ENCODE measurements at regions not wholly inside any gene's neighbourhood (a gene's known extent, or its start where the extent isn't known, plus 50 kb on each side); places are given as distances from the start of the nearest gene placed in this dataset.

GRCh38 chr4:10285028-10285427 lies 168.4 kb upstream of the WDR1 start:
- H3K27me3 ChIP-seq (ENCODE audit: insufficient read depth, insufficient read length), result no peaks in the 10 kb centered on the region
- H3K36me3 ChIP-seq (ENCODE audit: insufficient read depth, insufficient read length, low read length), result no peaks in the 10 kb centered on the region
- H3K9me3 ChIP-seq (ENCODE audit: insufficient read depth, low read length), result no peaks in the 10 kb centered on the region
- H3K4me3 ChIP-seq (ENCODE audit: insufficient read length, low read depth), result no peak overlapping the region
- no peak for DNase-seq (ENCODE audit: low read depth, low spot score)
- no peaks in the 10 kb centered on the region for H3K4me1 ChIP-seq (ENCODE audit: insufficient read depth, insufficient read length)
- no peak for TF ChIP-seq SUZ12 (IDR thresholded peaks at IDR 0.05; ENCODE audit: extremely low read depth, insufficient read depth, insufficient read length)
- TF ChIP-seq YY1 (IDR thresholded peaks at IDR 0.05; ENCODE audit: insufficient read depth, insufficient read length), result no peak
- TF ChIP-seq ZNF274 (IDR thresholded peaks at IDR 0.05; ENCODE audit: low read depth, low read length), result no peak
- H3K9ac ChIP-seq (ENCODE audit: insufficient read length, low read depth), result no peak overlapping the region

- H3K36me3 ChIP-seq (ENCODE audit: insufficient read depth, insufficient read length, low read length), result no peaks in the 10 kb centered on the region
- no peaks in the 10 kb centered on the region for H3K4me1 ChIP-seq (ENCODE audit: insufficient read depth, insufficient read length)
- no peak overlapping the region for H3K4me3 ChIP-seq (ENCODE audit: insufficient read length, low read depth)
- H3K9me3 ChIP-seq (ENCODE audit: insufficient read depth, low read length), result no peaks in the 10 kb centered on the region
- TF ChIP-seq YY1 (IDR thresholded peaks at IDR 0.05; ENCODE audit: insufficient read depth, insufficient read length) (no peak), SUZ12 (IDR thresholded peaks at IDR 0.05; ENCODE audit: extremely low read depth, insufficient read depth, insufficient read length) (no peak), ZNF274 (IDR thresholded peaks at IDR 0.05; ENCODE audit: low read depth, low read length) (no peak)
- H3K27me3 ChIP-seq (ENCODE audit: insufficient read depth, insufficient read length), result no peaks in the 10 kb centered on the region
- no peak overlapping the region for H3K9ac ChIP-seq (ENCODE audit: insufficient read length, low read depth)
- DNase-seq (ENCODE audit: low read depth, low spot score), result no peak
Measured at GRCh38 chr4:10283761-10284160, 167.2 kb upstream of the WDR1 start.

DNA sequence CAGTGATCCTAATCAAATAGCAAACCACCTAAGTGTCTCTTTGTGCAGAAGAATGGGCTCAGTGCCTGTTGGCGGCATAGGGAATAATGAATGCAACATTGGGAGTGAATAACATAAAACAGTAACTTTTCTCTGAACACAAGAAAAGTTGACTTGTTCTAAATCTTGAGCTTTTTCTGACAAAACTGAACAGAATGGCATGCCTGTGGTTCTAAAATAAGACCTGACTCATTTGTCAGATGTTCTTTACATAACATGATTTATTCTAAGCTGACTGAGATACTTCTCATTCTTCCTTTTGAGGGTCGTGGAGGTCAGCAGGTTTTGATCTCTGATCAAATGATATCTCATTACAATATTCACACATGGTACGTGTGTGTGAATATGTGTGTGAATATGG lies 165.4 kb upstream of the WDR1 start:
- no peak overlapping the region for H3K4me3 ChIP-seq (ENCODE audit: insufficient read length, low read depth)

GRCh38 chr4:10279261-10279660 lies 162.7 kb upstream of the WDR1 start:
- Histone ChIP-seq H3K9ac (ENCODE audit: insufficient read length, low read depth) (no peak overlapping the region), H3K4me1 (ENCODE audit: insufficient read depth, insufficient read length) (no peaks in the 10 kb centered on the region), H3K4me3 (ENCODE audit: insufficient read length, low read depth) (no peak overlapping the region), H3K27me3 (ENCODE audit: insufficient read depth, insufficient read length) (no peaks in the 10 kb centered on the region), H3K9me3 (ENCODE audit: insufficient read depth, low read length) (no peaks in the 10 kb centered on the region), H3K36me3 (ENCODE audit: insufficient read depth, insufficient read length, low read length) (no peaks in the 10 kb centered on the region)
- TF ChIP-seq SUZ12 (IDR thresholded peaks at IDR 0.05; ENCODE audit: extremely low read depth, insufficient read depth, insufficient read length), result no peak
- no peak for TF ChIP-seq YY1 (IDR thresholded peaks at IDR 0.05; ENCODE audit: insufficient read depth, insufficient read length)
- no peak for TF ChIP-seq ZNF274 (IDR thresholded peaks at IDR 0.05; ENCODE audit: low read depth, low read length)
- DNase-seq (ENCODE audit: low read depth, low spot score), result no peak

More for the DNA sequence above, 165.4 kb upstream of the WDR1 start:
- Histone ChIP-seq H3K36me3 (ENCODE audit: insufficient read depth, insufficient read length, low read length) (no peaks in the 10 kb centered on the region), H3K9ac (ENCODE audit: insufficient read length, low read depth) (no peak overlapping the region), H3K4me1 (ENCODE audit: insufficient read depth, insufficient read length) (no peaks in the 10 kb centered on the region), H3K9me3 (ENCODE audit: insufficient read depth, low read length) (no peaks in the 10 kb centered on the region), H3K27me3 (ENCODE audit: insufficient read depth, insufficient read length) (no peaks in the 10 kb centered on the region)
- no peak for DNase-seq (ENCODE audit: low read depth, low spot score)
- TF ChIP-seq SUZ12 (IDR thresholded peaks at IDR 0.05; ENCODE audit: extremely low read depth, insufficient read depth, insufficient read length) (no peak), ZNF274 (IDR thresholded peaks at IDR 0.05; ENCODE audit: low read depth, low read length) (no peak), YY1 (IDR thresholded peaks at IDR 0.05; ENCODE audit: insufficient read depth, insufficient read length) (no peak)

DNA sequence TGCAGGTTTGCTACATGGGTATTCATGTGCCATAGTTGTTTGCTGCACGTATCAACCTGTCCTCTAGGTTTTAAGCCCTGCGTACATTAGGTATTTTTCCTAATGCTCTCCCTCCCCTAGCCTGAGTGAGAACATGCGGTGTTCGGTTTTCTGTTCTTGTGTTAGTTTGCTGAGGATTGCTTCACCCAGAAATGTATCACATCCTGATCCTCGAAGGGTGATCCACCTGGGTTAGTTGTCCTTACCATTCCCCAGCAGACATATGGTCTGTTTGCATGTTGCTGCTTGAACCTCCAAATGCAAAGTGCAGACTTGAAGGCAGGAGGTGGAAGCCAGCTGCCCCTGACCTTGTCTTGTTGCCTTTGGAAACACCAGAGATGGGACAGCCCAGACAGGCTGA lies 161.5 kb upstream of the WDR1 start:
- Histone ChIP-seq H3K4me3 (ENCODE audit: insufficient read length, low read depth) (no peak overlapping the region), H3K9me3 (ENCODE audit: insufficient read depth, low read length) (no peaks in the 10 kb centered on the region), H3K4me1 (ENCODE audit: insufficient read depth, insufficient read length) (no peaks in the 10 kb centered on the region), H3K36me3 (ENCODE audit: insufficient read depth, insufficient read length, low read length) (no peaks in the 10 kb centered on the region), H3K9ac (ENCODE audit: insufficient read length, low read depth) (no peak overlapping the region), H3K27me3 (ENCODE audit: insufficient read depth, insufficient read length) (no peaks in the 10 kb centered on the region)
- TF ChIP-seq ZNF274 (IDR thresholded peaks at IDR 0.05; ENCODE audit: low read depth, low read length) (no peak), SUZ12 (IDR thresholded peaks at IDR 0.05; ENCODE audit: extremely low read depth, insufficient read depth, insufficient read length) (no peak), YY1 (IDR thresholded peaks at IDR 0.05; ENCODE audit: insufficient read depth, insufficient read length) (no peak)
- DNase-seq (ENCODE audit: low read depth, low spot score), result no peak

DNA sequence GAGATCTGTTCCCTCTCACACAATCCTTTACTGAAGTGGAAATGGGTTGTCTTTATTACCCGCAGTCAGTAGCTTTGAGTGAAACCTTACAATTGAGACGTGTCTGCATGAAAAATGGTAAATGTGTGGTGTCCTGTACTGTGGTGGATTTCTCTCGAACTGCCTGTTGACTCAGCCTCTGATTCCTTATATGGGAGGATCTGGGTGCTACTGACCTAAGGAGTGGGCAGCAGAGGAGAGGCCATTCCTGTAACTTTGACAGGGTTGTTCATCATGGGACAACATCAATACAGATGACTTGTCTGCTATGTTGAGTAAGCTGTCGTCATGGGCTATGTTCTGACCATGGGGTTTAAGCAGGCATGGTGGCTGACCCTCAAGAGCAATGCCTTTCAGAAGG lies 159.6 kb upstream of the WDR1 start:
- no peak for DNase-seq (ENCODE audit: low read depth, low spot score)
- TF ChIP-seq SUZ12 (IDR thresholded peaks at IDR 0.05; ENCODE audit: extremely low read depth, insufficient read depth, insufficient read length) (no peak), YY1 (IDR thresholded peaks at IDR 0.05; ENCODE audit: insufficient read depth, insufficient read length) (no peak), ZNF274 (IDR thresholded peaks at IDR 0.05; ENCODE audit: low read depth, low read length) (no peak)
- H3K4me1 ChIP-seq (ENCODE audit: insufficient read depth, insufficient read length), result no peaks in the 10 kb centered on the region

GRCh38 chr4:10275696-10276095 lies 159.1 kb upstream of the WDR1 start:
- Histone ChIP-seq H3K4me3 (ENCODE audit: insufficient read length, low read depth) (no peak overlapping the region), H3K9ac (ENCODE audit: insufficient read length, low read depth) (no peak overlapping the region), H3K9me3 (ENCODE audit: insufficient read depth, low read length) (no peaks in the 10 kb centered on the region), H3K27me3 (ENCODE audit: insufficient read depth, insufficient read length) (no peaks in the 10 kb centered on the region), H3K4me1 (ENCODE audit: insufficient read depth, insufficient read length) (no peaks in the 10 kb centered on the region), H3K36me3 (ENCODE audit: insufficient read depth, insufficient read length, low read length) (no peaks in the 10 kb centered on the region)
- TF ChIP-seq YY1 (IDR thresholded peaks at IDR 0.05; ENCODE audit: insufficient read depth, insufficient read length) (no peak), SUZ12 (IDR thresholded peaks at IDR 0.05; ENCODE audit: extremely low read depth, insufficient read depth, insufficient read length) (no peak), ZNF274 (IDR thresholded peaks at IDR 0.05; ENCODE audit: low read depth, low read length) (no peak)
- DNase-seq (ENCODE audit: low read depth, low spot score), result no peak

More for the DNA sequence above, 159.6 kb upstream of the WDR1 start:
- no peak overlapping the region for H3K4me3 ChIP-seq (ENCODE audit: insufficient read length, low read depth)
- H3K27me3 ChIP-seq (ENCODE audit: insufficient read depth, insufficient read length), result no peaks in the 10 kb centered on the region
- H3K36me3 ChIP-seq (ENCODE audit: insufficient read depth, insufficient read length, low read length), result no peaks in the 10 kb centered on the region
- no peak overlapping the region for H3K9ac ChIP-seq (ENCODE audit: insufficient read length, low read depth)
- no peaks in the 10 kb centered on the region for H3K9me3 ChIP-seq (ENCODE audit: insufficient read depth, low read length)

Measured in NT2/D1 (cell line).